Activated B cell treated with CpG ODN at 0.5 μM for 24 hours (primary cell): ENCODE measurements at regions not wholly inside any gene's neighbourhood (a gene's known extent, or its start where the extent isn't known, plus 50 kb on each side); places are given as distances from the start of the nearest gene placed in this dataset.

ENCODE experiments used
- ATAC-seq: fragments of 200-7000 bp; cut with Tn5 transposase; one replicate; pipeline ENCODE4 v1.10.0; 2021; ENCODE audit warnings: low read depth, mild to moderate bottlenecking, moderate library complexity
- CTCF ChIA-PET: fragments of 350-600 bp; sonication (Branson Sonifier 250); formaldehyde crosslinking; loops from one replicate; lab custom pipeline; 2021; ENCODE audit warnings: antibody characterized with exemption; lab: Charles Lee
- POLR2A ChIA-PET: fragments of 350-600 bp; sonication (Branson Sonifier 250); formaldehyde crosslinking; loops from one replicate; lab custom pipeline; 2021; ENCODE audit warnings: antibody characterized with exemption; lab: Charles Lee
- DNase-seq: peaks from one replicate; pipeline ENCODE4 v3.0.0; 2022
- H3K27ac Mint-ChIP-seq: one replicate; pipeline ENCODE4 v1.8.0; 2020; ENCODE audit warnings: mixed read lengths
- H3K27me3 Mint-ChIP-seq: one replicate; pipeline ENCODE4 v1.8.0; 2021; ENCODE audit warnings: mixed read lengths
- H3K36me3 Mint-ChIP-seq: one replicate; pipeline ENCODE4 v1.8.0; 2021; ENCODE audit warnings: low read depth, mixed read lengths
- H3K4me1 Mint-ChIP-seq: one replicate; pipeline ENCODE4 v1.8.0; 2021; ENCODE audit warnings: mixed read lengths
- H3K4me3 Mint-ChIP-seq: one replicate; pipeline ENCODE4 v1.8.0; 2020; ENCODE audit warnings: mild to moderate bottlenecking, mixed read lengths
- H3K9me3 Mint-ChIP-seq: one replicate; pipeline ENCODE4 v1.8.0; 2020; ENCODE audit warnings: mixed read lengths
- CTCF ChIP-seq: fragments of 200-600 bp; IDR thresholded peaks from one replicate; pipeline ENCODE4 v1.8.0; 2022; ENCODE audit warnings: antibody characterized with exemption, mild to moderate bottlenecking
- intact Hi-C: fragments of 100-400 bp; cut with micrococcal nuclease; formaldehyde crosslinking; loops from one replicate; pipeline ENCODE4 v1.15.1; 2024

- no peak for ATAC-seq
- H3K36me3 Mint-ChIP-seq, result no peaks in the 10 kb centered on the region
- TF ChIP-seq CTCF, result no peak
- POLR2A ChIA-PET, result no interaction called here
- no peak overlapping the region for H3K27ac Mint-ChIP-seq
- CTCF ChIA-PET, result no interaction called here
- H3K9me3 Mint-ChIP-seq, result peaks cover 3% of the 10 kb centered on the region
- no peak for DNase-seq
- peaks cover 2% of the 10 kb centered on the region for H3K4me1 Mint-ChIP-seq
- peaks cover 3% of the 10 kb centered on the region for H3K27me3 Mint-ChIP-seq
- H3K4me3 Mint-ChIP-seq, result no peak overlapping the region
- intact Hi-C loops, result no loop called here
Measured at GRCh38 chr18:78402440-78402839, 577.2 kb upstream of the SALL3 start.

GRCh38 chr18:78402966-78403365 lies 576.7 kb upstream of the SALL3 start:
- ChIA-PET POLR2A (no interaction called here), CTCF (no interaction called here)
- peaks cover 3% of the 10 kb centered on the region for H3K27me3 Mint-ChIP-seq
- peaks cover 3% of the 10 kb centered on the region for H3K9me3 Mint-ChIP-seq
- no peak overlapping the region for H3K27ac Mint-ChIP-seq
- DNase-seq (no peak), ATAC-seq (no peak)
- no peaks in the 10 kb centered on the region for H3K36me3 Mint-ChIP-seq
- no peak for TF ChIP-seq CTCF
- intact Hi-C loops, result no loop called here
- peaks cover 2% of the 10 kb centered on the region for H3K4me1 Mint-ChIP-seq
- no peak overlapping the region for H3K4me3 Mint-ChIP-seq

GRCh38 chr18:78403371-78403770 lies 576.2 kb upstream of the SALL3 start:
- no peak overlapping the region for H3K4me3 Mint-ChIP-seq

GRCh38 chr18:78405763-78406162 lies 573.9 kb upstream of the SALL3 start:
- no peaks in the 10 kb centered on the region for H3K36me3 Mint-ChIP-seq
- no peak overlapping the region for H3K4me3 Mint-ChIP-seq
- H3K27me3 Mint-ChIP-seq, result peaks cover 3% of the 10 kb centered on the region
- POLR2A ChIA-PET, result no interaction called here
- DNase-seq (no peak), ATAC-seq (no peak)
- H3K4me1 Mint-ChIP-seq, result peaks cover 2% of the 10 kb centered on the region
- CTCF ChIA-PET, result no interaction called here
- H3K9me3 Mint-ChIP-seq, result no peaks in the 10 kb centered on the region
- no peak for TF ChIP-seq CTCF
- intact Hi-C loops, result no loop called here
- H3K27ac Mint-ChIP-seq, result no peak overlapping the region

More at GRCh38 chr18:78403371-78403770, 576.2 kb upstream of the SALL3 start:
- no peak for ATAC-seq
- Mint-ChIP-seq H3K27me3 (peaks cover 3% of the 10 kb centered on the region), H3K4me1 (peaks cover 2% of the 10 kb centered on the region), H3K27ac (no peak overlapping the region), H3K36me3 (no peaks in the 10 kb centered on the region), H3K9me3 (peaks cover 3% of the 10 kb centered on the region)
- no peak for DNase-seq
- ChIA-PET POLR2A (no interaction called here), CTCF (no interaction called here)
- TF ChIP-seq CTCF, result no peak
- intact Hi-C loops, result no loop called here

- Mint-ChIP-seq H3K27me3 (peaks cover 3% of the 10 kb centered on the region), H3K4me3 (no peak overlapping the region), H3K27ac (no peak overlapping the region), H3K9me3 (no peaks in the 10 kb centered on the region), H3K4me1 (peaks cover 2% of the 10 kb centered on the region), H3K36me3 (no peaks in the 10 kb centered on the region)
- CTCF ChIA-PET, result no interaction called here
- no peak for TF ChIP-seq CTCF
- intact Hi-C loops, result no loop called here
- POLR2A ChIA-PET, result no interaction called here
- ATAC-seq (no peak), DNase-seq (no peak)
Measured at GRCh38 chr18:78406743-78407465, 572.7 kb upstream of the SALL3 start.
